ENCODE measurements at regions not wholly inside any gene's neighbourhood (a gene's known extent, or its start where the extent isn't known, plus 50 kb on each side); places are given as distances from the start of the nearest gene placed in this dataset.

DNA sequence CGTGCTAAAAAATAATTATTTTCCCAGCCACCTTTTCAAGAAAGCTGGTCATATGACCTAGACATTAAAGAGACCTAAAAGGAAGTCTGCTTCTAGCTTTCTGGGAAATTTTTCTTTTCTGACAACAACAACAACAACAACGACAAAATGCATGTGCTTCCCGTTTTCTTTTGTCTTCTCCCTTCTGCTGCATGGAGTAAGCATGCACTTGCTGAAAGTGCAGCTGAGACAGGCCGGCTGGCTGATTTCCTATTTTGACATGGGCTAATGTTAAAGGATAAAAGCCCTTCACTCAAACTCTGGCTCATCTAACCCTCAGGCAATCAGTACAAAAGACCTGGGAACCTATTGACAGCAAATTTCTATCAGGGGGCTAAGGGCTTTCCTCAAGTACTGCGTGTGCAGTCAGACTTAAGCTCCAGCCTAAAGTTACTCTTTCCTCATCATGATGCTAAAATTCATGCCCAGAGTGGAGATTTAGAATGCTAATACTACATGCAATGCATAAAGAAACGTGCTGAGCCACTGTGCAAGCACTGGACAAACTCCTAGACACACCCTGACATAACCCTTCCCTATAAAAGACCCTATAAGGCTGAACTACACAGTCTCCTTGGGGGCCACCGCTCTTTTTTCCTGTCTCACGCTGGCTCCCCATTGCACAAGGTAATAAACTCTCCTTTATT, 811.1 kb downstream of the UQCRFS1 start:
- Histone ChIP-seq H3K4me1 (no peaks in the 10 kb centered on the region), H3K27ac (no peak overlapping the region), H3K4me3 (no peak overlapping the region), H3K9me3 (peaks cover 14% of the 10 kb centered on the region; the same call in 2 of the 3 replicates), H3K4me2 (no peak overlapping the region)
- CTCF ChIA-PET, result interaction anchor here (0.6 to 1.2 kb wide), 4 partner anchors 9 to 1414 kb away, joined by 3 to 4 read pairs (median 4); no protein-coding TSS in a partner anchor
- ATAC-seq, result no peak
- POLR2A ChIA-PET, result no interaction called here
- no peak for FAIRE-seq
- WGBS (ENCODE audit: missing lambda C conversion rate), result 6% methylated on average over 8 of the region's 8 CpGs
- TF ChIP-seq BHLHE40 (IDR thresholded peaks at IDR 0.05; ENCODE audit: low read depth, low read length) (no peak), TP53 (CRISPR knock-in tag; IDR thresholded peaks at IDR 0.05) (no peak), ZFP36 (IDR thresholded peaks at IDR 0.05; ENCODE audit: borderline replicate concordance, partially characterized antibody) (no peak), NFE2L2 (conservative IDR thresholded peaks at IDR 0.05; ENCODE audit: low read length) (no peak), NPAS2 (CRISPR knock-in tag; IDR thresholded peaks at IDR 0.05; ENCODE audit: borderline replicate concordance) (no peak), ZNF302 (CRISPR knock-in tag; IDR thresholded peaks at IDR 0.05) (no peak), POLR2AphosphoS2 (conservative IDR thresholded peaks at IDR 0.05; ENCODE audit: low read length) (no peak), ZSCAN20 (CRISPR knock-in tag; IDR thresholded peaks at IDR 0.05) (no peak), HEYL (CRISPR knock-in tag; IDR thresholded peaks at IDR 0.05) (no peak)
- TF ChIP-seq, protein P1, sequence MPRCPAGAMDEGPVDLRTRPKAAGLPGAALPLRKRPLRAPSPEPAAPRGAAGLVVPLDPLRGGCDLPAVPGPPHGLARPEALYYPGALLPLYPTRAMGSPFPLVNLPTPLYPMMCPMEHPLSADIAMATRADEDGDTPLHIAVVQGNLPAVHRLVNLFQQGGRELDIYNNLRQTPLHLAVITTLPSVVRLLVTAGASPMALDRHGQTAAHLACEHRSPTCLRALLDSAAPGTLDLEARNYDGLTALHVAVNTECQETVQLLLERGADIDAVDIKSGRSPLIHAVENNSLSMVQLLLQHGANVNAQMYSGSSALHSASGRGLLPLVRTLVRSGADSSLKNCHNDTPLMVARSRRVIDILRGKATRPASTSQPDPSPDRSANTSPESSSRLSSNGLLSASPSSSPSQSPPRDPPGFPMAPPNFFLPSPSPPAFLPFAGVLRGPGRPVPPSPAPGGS (IDR thresholded peaks at IDR 0.05), result no peak
- TF ChIP-seq, protein P2, sequence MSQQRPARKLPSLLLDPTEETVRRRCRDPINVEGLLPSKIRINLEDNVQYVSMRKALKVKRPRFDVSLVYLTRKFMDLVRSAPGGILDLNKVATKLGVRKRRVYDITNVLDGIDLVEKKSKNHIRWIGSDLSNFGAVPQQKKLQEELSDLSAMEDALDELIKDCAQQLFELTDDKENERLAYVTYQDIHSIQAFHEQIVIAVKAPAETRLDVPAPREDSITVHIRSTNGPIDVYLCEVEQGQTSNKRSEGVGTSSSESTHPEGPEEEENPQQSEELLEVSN (IDR thresholded peaks at IDR 0.05; ENCODE audit: borderline replicate concordance, low read depth), result no peak
- DNase-seq (ENCODE audit: low read depth in 1 of 2, low spot score in 1 of 2), result no peak

DNA sequence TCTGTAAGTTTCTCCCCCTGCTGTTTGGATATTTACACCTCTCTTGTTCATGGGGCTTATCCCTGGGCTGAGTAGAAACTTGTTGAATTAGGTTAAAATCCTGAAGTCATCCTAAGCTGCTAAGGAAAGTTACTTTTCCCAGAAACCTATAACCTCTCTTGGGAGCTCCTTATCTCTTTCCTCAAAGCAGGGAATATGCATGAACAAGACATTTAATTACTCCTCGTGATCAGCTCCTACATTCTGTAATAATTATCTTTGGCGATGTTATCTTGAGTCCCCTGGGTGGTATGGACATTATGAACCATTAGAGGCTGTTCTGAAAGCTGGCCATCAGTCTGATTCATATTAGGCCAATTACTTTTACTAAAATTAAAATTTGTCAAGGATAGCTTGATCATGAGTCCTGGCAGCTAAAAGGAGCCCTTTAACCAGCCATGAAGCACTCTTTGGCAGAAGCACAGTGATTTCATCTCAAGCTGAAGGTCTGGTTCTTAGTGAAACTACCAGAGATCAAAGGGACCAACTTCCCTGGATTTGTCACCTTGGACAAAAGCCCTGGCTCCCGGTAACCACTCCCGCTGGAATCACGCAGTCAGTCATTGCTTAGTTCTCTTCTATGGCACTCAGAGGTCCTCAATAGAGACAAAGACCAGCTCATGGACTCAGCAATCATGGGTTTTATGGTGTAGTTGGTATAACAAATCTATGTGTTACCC, 811.8 kb downstream of the UQCRFS1 start:
- Histone ChIP-seq H3K4me2 (no peak overlapping the region), H3K4me3 (no peak overlapping the region), H3K27ac (no peak overlapping the region), H3K9me3 (peaks cover 14% of the 10 kb centered on the region; the same call in 2 of the 3 replicates), H3K4me1 (no peaks in the 10 kb centered on the region)
- no peak for FAIRE-seq
- no peak for TF ChIP-seq ESRRA (IDR thresholded peaks at IDR 0.05; ENCODE audit: borderline replicate concordance, low read length)
- no peak for TF ChIP-seq HOXB5 (CRISPR knock-in tag; IDR thresholded peaks at IDR 0.05)
- TF ChIP-seq FOSB (CRISPR knock-in tag; IDR thresholded peaks at IDR 0.05), result no peak
- WGBS (ENCODE audit: missing lambda C conversion rate), result 4% methylated on average over 5 of the region's 5 CpGs
- CTCF ChIA-PET, result interaction anchor here (0.6 to 1.2 kb wide), 4 partner anchors 8 to 1415 kb away, joined by 3 to 4 read pairs (median 4); no protein-coding TSS in a partner anchor
- no peak for DNase-seq (ENCODE audit: low read depth in 1 of 2, low spot score in 1 of 2)
- ATAC-seq, result no peak
- POLR2A ChIA-PET, result no interaction called here

DNA sequence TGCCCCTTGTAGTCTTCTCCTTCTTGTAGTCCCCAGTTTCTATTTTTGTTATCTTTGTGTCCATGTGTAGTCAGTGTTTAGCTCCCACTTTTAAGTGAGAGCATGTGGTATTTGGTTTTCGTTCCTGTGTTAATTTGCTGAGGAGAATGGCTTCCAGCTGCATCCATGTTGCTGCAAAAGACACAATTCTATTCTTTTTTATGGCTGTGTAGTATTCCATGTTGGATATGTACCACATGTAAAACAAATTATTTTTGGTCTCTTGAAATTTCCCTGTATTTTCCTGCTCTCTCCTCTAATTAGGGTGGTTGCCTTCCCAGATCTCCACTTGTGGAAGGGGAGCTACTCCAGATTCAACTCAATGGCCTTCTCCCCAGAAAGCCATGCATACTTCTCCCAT, 813.8 kb downstream of the UQCRFS1 start:
- FAIRE-seq, result peak; percentile 32
- TF ChIP-seq BHLHE40 (IDR thresholded peaks at IDR 0.05; ENCODE audit: low read depth, low read length), result no peak
- no peak for TF ChIP-seq HDAC2 (IDR thresholded peaks at IDR 0.05)
- TF ChIP-seq ZFP36 (IDR thresholded peaks at IDR 0.05; ENCODE audit: borderline replicate concordance, partially characterized antibody), result no peak
- TF ChIP-seq, protein P3, sequence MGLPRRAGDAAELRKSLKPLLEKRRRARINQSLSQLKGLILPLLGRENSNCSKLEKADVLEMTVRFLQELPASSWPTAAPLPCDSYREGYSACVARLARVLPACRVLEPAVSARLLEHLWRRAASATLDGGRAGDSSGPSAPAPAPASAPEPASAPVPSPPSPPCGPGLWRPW (IDR thresholded peaks at IDR 0.05), result no peak
- no peak for TF ChIP-seq HEYL (CRISPR knock-in tag; IDR thresholded peaks at IDR 0.05)
- no peak for TF ChIP-seq EP300 (IDR thresholded peaks at IDR 0.05)
- TF ChIP-seq, protein P4, sequence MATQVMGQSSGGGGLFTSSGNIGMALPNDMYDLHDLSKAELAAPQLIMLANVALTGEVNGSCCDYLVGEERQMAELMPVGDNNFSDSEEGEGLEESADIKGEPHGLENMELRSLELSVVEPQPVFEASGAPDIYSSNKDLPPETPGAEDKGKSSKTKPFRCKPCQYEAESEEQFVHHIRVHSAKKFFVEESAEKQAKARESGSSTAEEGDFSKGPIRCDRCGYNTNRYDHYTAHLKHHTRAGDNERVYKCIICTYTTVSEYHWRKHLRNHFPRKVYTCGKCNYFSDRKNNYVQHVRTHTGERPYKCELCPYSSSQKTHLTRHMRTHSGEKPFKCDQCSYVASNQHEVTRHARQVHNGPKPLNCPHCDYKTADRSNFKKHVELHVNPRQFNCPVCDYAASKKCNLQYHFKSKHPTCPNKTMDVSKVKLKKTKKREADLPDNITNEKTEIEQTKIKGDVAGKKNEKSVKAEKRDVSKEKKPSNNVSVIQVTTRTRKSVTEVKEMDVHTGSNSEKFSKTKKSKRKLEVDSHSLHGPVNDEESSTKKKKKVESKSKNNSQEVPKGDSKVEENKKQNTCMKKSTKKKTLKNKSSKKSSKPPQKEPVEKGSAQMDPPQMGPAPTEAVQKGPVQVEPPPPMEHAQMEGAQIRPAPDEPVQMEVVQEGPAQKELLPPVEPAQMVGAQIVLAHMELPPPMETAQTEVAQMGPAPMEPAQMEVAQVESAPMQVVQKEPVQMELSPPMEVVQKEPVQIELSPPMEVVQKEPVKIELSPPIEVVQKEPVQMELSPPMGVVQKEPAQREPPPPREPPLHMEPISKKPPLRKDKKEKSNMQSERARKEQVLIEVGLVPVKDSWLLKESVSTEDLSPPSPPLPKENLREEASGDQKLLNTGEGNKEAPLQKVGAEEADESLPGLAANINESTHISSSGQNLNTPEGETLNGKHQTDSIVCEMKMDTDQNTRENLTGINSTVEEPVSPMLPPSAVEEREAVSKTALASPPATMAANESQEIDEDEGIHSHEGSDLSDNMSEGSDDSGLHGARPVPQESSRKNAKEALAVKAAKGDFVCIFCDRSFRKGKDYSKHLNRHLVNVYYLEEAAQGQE (IDR thresholded peaks at IDR 0.05), result no peak
- CTCF ChIA-PET, result no interaction called here
- Histone ChIP-seq H3K9me3 (peaks cover 17% of the 10 kb centered on the region; the same call in 2 of the 3 replicates), H3K27ac (no peak overlapping the region), H3K4me1 (no peaks in the 10 kb centered on the region), H3K4me2 (no peak overlapping the region), H3K4me3 (no peak overlapping the region)
- DNase-seq (ENCODE audit: low read depth in 1 of 2, low spot score in 1 of 2), result no peak
- no peak for ATAC-seq
- POLR2A ChIA-PET, result no interaction called here
- WGBS (ENCODE audit: missing lambda C conversion rate), result 2% methylated on average over 1 of the region's 1 CpG

Data from A549 (cell line).